Liver (tissue), 8 donors: ENCODE measurements at regions not wholly inside any gene's neighbourhood (a gene's known extent, or its start where the extent isn't known, plus 50 kb on each side); places are given as distances from the start of the nearest gene placed in this dataset.

ENCODE experiments used
- DNase-seq: peaks from one replicate; pipeline ENCODE4 v3.0.0-alpha.2; 2017; ENCODE audit warnings: low spot score
- H3K27ac ChIP-seq, 2 donors: one replicate each; pipeline ENCODE4 v1.7.0; 2013; ENCODE audit warnings: inconsistent platforms in 2 of 2, low read length in 2 of 2, control low read depth in 1 of 2, low read depth in 1 of 2, mild to moderate bottlenecking in 1 of 2
- H3K27me3 ChIP-seq, 4 donors: one replicate each; pipeline versions ENCODE4 v1.6.1 to v1.7.0; 2013; ENCODE audit warnings: low read length in 3 of 4, inconsistent platforms in 1 of 4, mild to moderate bottlenecking in 1 of 4, moderate library complexity in 1 of 4; ENCODE audit not compliant: control insufficient read depth in 4 of 4, insufficient read depth in 4 of 4
- H3K36me3 ChIP-seq, 4 donors: one replicate each; pipeline versions ENCODE4 v1.6.1 to v1.7.0; 2013; ENCODE audit warnings: low read length in 3 of 4, mild to moderate bottlenecking in 3 of 4, low read depth in 1 of 4, moderate library complexity in 1 of 4; ENCODE audit not compliant: control insufficient read depth in 4 of 4, insufficient read depth in 3 of 4
- H3K4me1 ChIP-seq, 4 donors: one replicate each; pipeline versions ENCODE4 v1.6.1 to v1.7.0; 2013; ENCODE audit warnings: low read length in 3 of 4, mild to moderate bottlenecking in 3 of 4, moderate library complexity in 1 of 4; ENCODE audit not compliant: control insufficient read depth in 4 of 4, insufficient read depth in 4 of 4
- H3K4me3 ChIP-seq, 3 donors: one replicate each; pipeline versions ENCODE4 v1.6.1 to v1.7.0; 2013; ENCODE audit warnings: low read length in 3 of 3, control low read depth in 1 of 3, low read depth in 1 of 3, mild to moderate bottlenecking in 1 of 3
- H3K9ac ChIP-seq, 2 donors: one replicate each; pipeline ENCODE4 v1.7.0; 2013; ENCODE audit warnings: low read length in 2 of 2, mild to moderate bottlenecking in 2 of 2, moderate library complexity in 2 of 2, control low read depth in 1 of 2, low read depth in 1 of 2
- H3K9me3 ChIP-seq, 4 donors: one replicate each; pipeline versions ENCODE4 v1.6.1 to v1.7.0; 2013; ENCODE audit warnings: low read length in 3 of 4; ENCODE audit not compliant: control insufficient read depth in 4 of 4
- ATF3 ChIP-seq: IDR thresholded peaks from 2 replicates; pipeline ENCODE4 v1.6.1; 2016; ENCODE audit warnings: antibody characterized with exemption
- CTCF ChIP-seq: fragments of 150-350 bp; IDR thresholded peaks from 2 replicates; pipeline ENCODE4 v1.5.1; 2017; ENCODE audit warnings: improper control_type of control experiment, low read depth, low read length; ENCODE audit not compliant: missing input control
- EGR1 ChIP-seq, 2 donors: IDR thresholded peaks; 2 replicates each; pipeline ENCODE4 v1.6.1; 2016 to 2018; ENCODE audit warnings: antibody characterized with exemption in 2 of 2, low read depth in 2 of 2
- FOXA1 ChIP-seq: IDR thresholded peaks from 2 replicates; pipeline ENCODE4 v1.6.1; 2016; ENCODE audit warnings: antibody characterized with exemption
- FOXA2 ChIP-seq: IDR thresholded peaks from 2 replicates; pipeline ENCODE4 v1.6.1; 2016; ENCODE audit warnings: antibody characterized with exemption
- GABPA ChIP-seq, 2 donors: IDR thresholded peaks in 1 of 2; conservative IDR thresholded peaks in 1 of 2; 2 replicates each; pipeline ENCODE4 v1.6.1; 2016; ENCODE audit warnings: antibody characterized with exemption in 2 of 2, mild to moderate bottlenecking in 1 of 2, moderate library complexity in 1 of 2
- HNF4A ChIP-seq, 2 donors: conservative IDR thresholded peaks; 2 replicates each; pipeline ENCODE4 v1.6.1; 2016; ENCODE audit warnings: antibody characterized with exemption in 2 of 2, mild to moderate bottlenecking in 2 of 2
- HNF4G ChIP-seq: IDR thresholded peaks from 2 replicates; pipeline ENCODE4 v1.6.1; 2016; ENCODE audit warnings: antibody characterized with exemption
- JUND ChIP-seq, 2 donors: IDR thresholded peaks; 2 replicates each; pipeline ENCODE4 v1.6.1; 2016; ENCODE audit warnings: antibody characterized with exemption in 2 of 2
- MAX ChIP-seq: IDR thresholded peaks from 2 replicates; pipeline ENCODE4 v1.6.1; 2016; ENCODE audit warnings: antibody characterized with exemption
- NR2F2 ChIP-seq: IDR thresholded peaks from 2 replicates; pipeline ENCODE4 v1.6.1; 2016; ENCODE audit warnings: antibody characterized with exemption
- RAD21 ChIP-seq, 2 donors: IDR thresholded peaks; 2 replicates each; pipeline ENCODE4 v1.6.1; 2016; ENCODE audit warnings: antibody characterized with exemption in 2 of 2, mild to moderate bottlenecking in 2 of 2
- REST ChIP-seq: IDR thresholded peaks from 2 replicates; pipeline ENCODE4 v1.6.1; 2016; ENCODE audit warnings: antibody characterized with exemption, mild to moderate bottlenecking
- RXRA ChIP-seq, 2 donors: IDR thresholded peaks; 2 replicates each; pipeline ENCODE4 v1.6.1; 2017 to 2018; ENCODE audit warnings: antibody characterized with exemption in 2 of 2, mild to moderate bottlenecking in 1 of 2
- SP1 ChIP-seq: IDR thresholded peaks from 2 replicates; pipeline ENCODE4 v1.6.1; 2018; ENCODE audit warnings: antibody characterized with exemption, mild to moderate bottlenecking
- TAF1 ChIP-seq: conservative IDR thresholded peaks from 2 replicates; pipeline ENCODE4 v1.6.1; 2016; ENCODE audit warnings: antibody characterized with exemption, mild to moderate bottlenecking
- ZBTB33 ChIP-seq: IDR thresholded peaks from 2 replicates; pipeline ENCODE4 v1.6.1; 2016; ENCODE audit warnings: antibody characterized with exemption
- WGBS: extraction: QIAGEN DNeasy Blood & Tissue Kit; methylation state at CpG from one replicate; pipeline ENCODE4 v1.1.7; 2013; 5-methylcytosine and 5-hydroxymethylcytosine counted together
- donor health status: healthy.
- donor health status: healthy.
- donor health status: healthy.
- donor health status: healthy.
- donor health status: healthy.

GRCh38 chr9:14412775-14413174, 98.8 kb upstream of the NFIB start:
- H3K4me1 ChIP-seq: no peaks in the 10 kb centered on the region
- no peak overlapping the region for H3K4me3 ChIP-seq
- no peak for DNase-seq
- no peaks in the 10 kb centered on the region for H3K36me3 ChIP-seq
- no peak overlapping the region for H3K27ac ChIP-seq
- TF ChIP-seq HNF4G: no peak
- no peak for TF ChIP-seq HNF4A (conservative IDR thresholded peaks at IDR 0.05)
- no peak for TF ChIP-seq JUND (IDR thresholded peaks at IDR 0.05)
- TF ChIP-seq RXRA (IDR thresholded peaks at IDR 0.05): no peak
- TF ChIP-seq SP1: no peak
- no peak for TF ChIP-seq CTCF
- TF ChIP-seq EGR1 (IDR thresholded peaks at IDR 0.05; ENCODE audit: low read depth in 2 of 2): no peak
- TF ChIP-seq MAX: no peak
- no peak for TF ChIP-seq FOXA2
- WGBS: 78% methylated on average over 2 of the region's 2 CpGs
- no peaks in the 10 kb centered on the region for H3K9me3 ChIP-seq
- no peaks in the 10 kb centered on the region for H3K27me3 ChIP-seq
- no peak overlapping the region for H3K9ac ChIP-seq

GRCh38 chr9:14406463-14406862, 92.5 kb upstream of the NFIB start:
- H3K9me3 ChIP-seq: no peaks in the 10 kb centered on the region
- no peak overlapping the region for H3K9ac ChIP-seq
- H3K4me3 ChIP-seq: no peak overlapping the region
- TF ChIP-seq FOXA1: no peak
- TF ChIP-seq NR2F2: no peak
- TF ChIP-seq MAX: no peak
- no peak for TF ChIP-seq RAD21 (IDR thresholded peaks at IDR 0.05)
- TF ChIP-seq GABPA (IDR thresholded peaks at IDR 0.05 in 1 of 2, conservative IDR thresholded peaks at IDR 0.05 in 1 of 2): no peak
- TF ChIP-seq SP1: no peak
- TF ChIP-seq HNF4G: no peak
- no peak for TF ChIP-seq ATF3
- no peak for TF ChIP-seq ZBTB33
- TF ChIP-seq EGR1 (IDR thresholded peaks at IDR 0.05; ENCODE audit: low read depth in 2 of 2): no peak
- TF ChIP-seq HNF4A (conservative IDR thresholded peaks at IDR 0.05): no peak
- no peak for TF ChIP-seq TAF1
- no peak for TF ChIP-seq CTCF
- no peak for TF ChIP-seq REST
- TF ChIP-seq FOXA2: no peak
- no peak overlapping the region for H3K27ac ChIP-seq
- no peaks in the 10 kb centered on the region for H3K4me1 ChIP-seq
- peaks cover 0 to 2% (median 0%) of the 10 kb centered on the region in 4 donors for H3K27me3 ChIP-seq
- no peaks in the 10 kb centered on the region for H3K36me3 ChIP-seq
- no peak for DNase-seq
- WGBS: 89% methylated on average over 2 of the region's 2 CpGs
